Transverse colon (tissue), 3 donors: ENCODE measurements at regions not wholly inside any gene's neighbourhood (a gene's known extent, or its start where the extent isn't known, plus 50 kb on each side); places are given as distances from the start of the nearest gene placed in this dataset.

Source experiments
- CTCF ChIP-seq, 5 experiments: fragments of 200-600 bp in 3 of 5; fragments of 450-650 bp in 2 of 5; sonication (generic) in 3 of 5; IDR thresholded peaks; 1 replicate in 2 of 5; 2 replicates in 3 of 5; pipeline ENCODE4 v1.5.1; 2016 to 2017; ENCODE audit warnings: antibody characterized with exemption in 5 of 5, inconsistent platforms in 3 of 5, mild to moderate bottlenecking in 2 of 5, moderate library complexity in 1 of 5
- EP300 ChIP-seq: sonication (generic); formaldehyde crosslinking; IDR thresholded peaks from one replicate; pipeline ENCODE4 v1.6.1; 2017; ENCODE audit warnings: antibody characterized with exemption, low read depth

- no peak for TF ChIP-seq EP300
- TF ChIP-seq CTCF (IDR thresholded peaks at IDR 0.05), result no peak
These were observed 117.1 kb upstream of the CHD1 start for GRCh38 chr5:99045871-99046270.
